Nephron progenitor cell (in vitro differentiated cells): ENCODE measurements at regions not wholly inside any gene's neighbourhood (a gene's known extent, or its start where the extent isn't known, plus 50 kb on each side); places are given as distances from the start of the nearest gene placed in this dataset.
A peak's percentile ranks its signal among the peaks of the same experiment; 100 is the strongest.

ENCODE experiments used
- DNase-seq: peaks from one replicate; pipeline ENCODE4 v3.0.0; 2021
- H3K27ac Mint-ChIP-seq: 2 replicates; pipeline ENCODE4 v1.8.0; 2021; ENCODE audit warnings: mild to moderate bottlenecking, moderate library complexity, mixed read lengths
- H3K27me3 Mint-ChIP-seq: 2 replicates; pipeline ENCODE4 v1.8.0; 2021; ENCODE audit warnings: mild to moderate bottlenecking, low read depth, mixed read lengths; ENCODE audit not compliant: poor library complexity
- H3K36me3 Mint-ChIP-seq: 2 replicates; pipeline ENCODE4 v1.8.0; 2021; ENCODE audit warnings: low read depth, mixed read lengths
- H3K4me1 Mint-ChIP-seq: 2 replicates; pipeline ENCODE4 v1.8.0; 2021; ENCODE audit warnings: mixed read lengths
- H3K4me3 Mint-ChIP-seq: 2 replicates; pipeline ENCODE4 v1.8.0; 2021; ENCODE audit warnings: mild to moderate bottlenecking, moderate library complexity, mixed read lengths
- H3K9me3 Mint-ChIP-seq: 2 replicates; pipeline ENCODE4 v1.8.0; 2021; ENCODE audit warnings: mild to moderate bottlenecking, moderate library complexity, mixed read lengths
- TF ChIP-seq, protein P1 (sequence below): fragments of 200-600 bp; sonication (generic); IDR thresholded peaks from 2 replicates; pipeline ENCODE4 v1.5.0; 2021; ENCODE audit warnings: antibody characterized with exemption

DNA sequence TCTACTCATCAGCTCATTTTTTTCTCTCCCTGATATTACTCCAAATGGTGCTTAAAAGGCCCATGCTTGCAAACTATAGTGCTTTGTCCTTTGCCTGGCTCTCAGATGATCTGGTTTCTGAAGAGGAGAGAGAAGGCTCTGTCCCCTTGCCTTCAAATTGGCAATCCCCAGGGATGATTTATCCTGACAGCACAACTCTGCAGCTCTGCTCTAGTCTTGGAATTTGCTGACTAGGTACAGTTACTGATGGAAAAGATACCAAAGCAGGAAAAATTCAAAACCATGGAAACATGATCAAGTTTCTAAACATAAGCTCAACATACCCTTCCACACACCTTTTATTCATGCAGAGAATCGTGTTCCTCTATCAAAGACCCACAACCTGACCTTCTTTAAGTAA lies 106.7 kb upstream of the CADPS start:
- no peaks in the 10 kb centered on the region for H3K36me3 Mint-ChIP-seq
- TF ChIP-seq, protein P1, sequence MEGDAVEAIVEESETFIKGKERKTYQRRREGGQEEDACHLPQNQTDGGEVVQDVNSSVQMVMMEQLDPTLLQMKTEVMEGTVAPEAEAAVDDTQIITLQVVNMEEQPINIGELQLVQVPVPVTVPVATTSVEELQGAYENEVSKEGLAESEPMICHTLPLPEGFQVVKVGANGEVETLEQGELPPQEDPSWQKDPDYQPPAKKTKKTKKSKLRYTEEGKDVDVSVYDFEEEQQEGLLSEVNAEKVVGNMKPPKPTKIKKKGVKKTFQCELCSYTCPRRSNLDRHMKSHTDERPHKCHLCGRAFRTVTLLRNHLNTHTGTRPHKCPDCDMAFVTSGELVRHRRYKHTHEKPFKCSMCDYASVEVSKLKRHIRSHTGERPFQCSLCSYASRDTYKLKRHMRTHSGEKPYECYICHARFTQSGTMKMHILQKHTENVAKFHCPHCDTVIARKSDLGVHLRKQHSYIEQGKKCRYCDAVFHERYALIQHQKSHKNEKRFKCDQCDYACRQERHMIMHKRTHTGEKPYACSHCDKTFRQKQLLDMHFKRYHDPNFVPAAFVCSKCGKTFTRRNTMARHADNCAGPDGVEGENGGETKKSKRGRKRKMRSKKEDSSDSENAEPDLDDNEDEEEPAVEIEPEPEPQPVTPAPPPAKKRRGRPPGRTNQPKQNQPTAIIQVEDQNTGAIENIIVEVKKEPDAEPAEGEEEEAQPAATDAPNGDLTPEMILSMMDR, result no peak
- H3K27ac Mint-ChIP-seq, result no peak overlapping the region
- no peaks in the 10 kb centered on the region for H3K9me3 Mint-ChIP-seq
- no peaks in the 10 kb centered on the region for H3K27me3 Mint-ChIP-seq
- H3K4me3 Mint-ChIP-seq, result no peak overlapping the region
- DNase-seq, result no peak
- H3K4me1 Mint-ChIP-seq, result peaks cover 18% of the 10 kb centered on the region

DNA sequence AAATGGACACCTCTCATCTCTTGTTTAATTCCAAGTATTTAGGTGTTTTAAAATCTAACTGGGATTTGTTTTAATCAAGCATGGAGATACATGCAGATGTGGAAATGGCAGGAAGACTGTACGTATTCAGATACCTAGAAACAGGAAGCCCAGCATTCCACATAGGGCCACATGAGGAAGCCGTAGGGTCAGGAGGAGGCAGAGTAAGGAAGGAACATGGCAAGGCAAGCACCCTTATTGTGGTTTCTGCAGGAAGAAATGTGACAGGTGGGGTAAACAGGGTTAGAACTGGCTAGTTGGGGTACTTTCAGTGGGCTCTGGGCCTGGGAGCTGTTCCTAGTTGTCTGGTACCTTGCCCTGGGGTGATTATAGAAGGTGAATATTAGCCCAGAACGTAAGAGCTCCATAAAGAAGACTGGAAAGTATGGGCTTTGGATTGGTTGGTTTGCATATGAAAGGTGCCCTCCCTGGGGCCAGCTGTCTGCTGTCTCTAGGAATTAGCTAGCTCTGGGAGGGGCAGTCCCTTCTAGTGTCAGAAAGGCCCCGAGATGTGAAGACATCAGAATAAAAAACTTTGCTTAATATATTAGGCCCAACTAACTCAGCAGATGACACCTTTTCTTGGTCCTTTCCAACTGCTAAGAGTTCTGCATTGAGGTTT lies 107.7 kb upstream of the CADPS start:
- H3K27me3 Mint-ChIP-seq, result no peaks in the 10 kb centered on the region
- H3K4me1 Mint-ChIP-seq, result peaks cover 18% of the 10 kb centered on the region
- no peaks in the 10 kb centered on the region for H3K36me3 Mint-ChIP-seq
- DNase-seq, result no peak
- TF ChIP-seq, protein P1, result no peak
- H3K27ac Mint-ChIP-seq, result no peak overlapping the region
- no peak overlapping the region for H3K4me3 Mint-ChIP-seq
- no peaks in the 10 kb centered on the region for H3K9me3 Mint-ChIP-seq

DNA sequence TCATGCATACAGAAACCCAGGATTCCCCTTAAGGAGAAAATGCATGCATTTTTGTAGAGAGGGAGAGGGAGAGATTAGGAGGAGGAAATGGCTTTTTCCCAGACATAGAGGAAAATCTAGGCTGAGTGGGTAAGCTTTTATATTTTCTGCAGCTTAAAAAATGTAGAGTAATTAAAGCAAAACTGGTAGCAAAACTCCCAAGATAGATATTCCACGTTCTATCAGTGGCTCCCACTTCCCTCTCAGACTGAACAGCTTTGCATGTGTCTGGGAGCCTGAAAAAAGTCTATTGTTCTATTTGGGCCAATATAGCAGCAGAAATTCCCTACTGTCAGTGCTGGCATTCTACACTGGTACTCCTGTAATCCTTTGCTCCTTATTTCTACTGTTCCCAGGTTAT lies 110.8 kb upstream of the CADPS start:
- no peaks in the 10 kb centered on the region for H3K27me3 Mint-ChIP-seq
- no peak overlapping the region for H3K4me3 Mint-ChIP-seq
- peaks cover 32% of the 10 kb centered on the region for H3K4me1 Mint-ChIP-seq
- no peak for DNase-seq
- TF ChIP-seq, protein P1, result no peak
- no peak overlapping the region for H3K27ac Mint-ChIP-seq
- no peaks in the 10 kb centered on the region for H3K36me3 Mint-ChIP-seq
- H3K9me3 Mint-ChIP-seq, result no peaks in the 10 kb centered on the region

DNA sequence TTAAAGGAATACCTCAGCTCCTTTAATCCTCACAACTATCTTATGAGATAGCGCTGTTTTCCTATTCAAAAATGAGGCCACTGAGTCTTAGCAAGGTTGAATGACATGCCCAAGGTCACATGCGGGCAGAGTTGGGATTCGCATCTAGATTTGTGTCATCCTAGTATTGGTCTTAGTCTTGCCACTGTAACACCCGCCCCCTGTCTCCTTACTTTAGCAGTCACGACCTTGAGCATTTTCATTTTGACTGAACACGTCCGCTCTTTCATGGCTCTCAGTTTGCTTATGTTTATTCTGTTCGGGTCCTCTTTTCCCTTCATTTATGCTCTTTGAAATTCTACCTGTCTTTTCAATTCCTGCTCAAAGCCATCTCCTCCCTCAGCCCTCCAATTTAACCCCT lies 112.5 kb upstream of the CADPS start:
- Mint-ChIP-seq H3K4me1 (peaks cover 16% of the 10 kb centered on the region), H3K36me3 (no peaks in the 10 kb centered on the region), H3K9me3 (no peaks in the 10 kb centered on the region), H3K27ac (no peak overlapping the region), H3K4me3 (no peak overlapping the region), H3K27me3 (no peaks in the 10 kb centered on the region)
- TF ChIP-seq, protein P1, result no peak
- no peak for DNase-seq

DNA sequence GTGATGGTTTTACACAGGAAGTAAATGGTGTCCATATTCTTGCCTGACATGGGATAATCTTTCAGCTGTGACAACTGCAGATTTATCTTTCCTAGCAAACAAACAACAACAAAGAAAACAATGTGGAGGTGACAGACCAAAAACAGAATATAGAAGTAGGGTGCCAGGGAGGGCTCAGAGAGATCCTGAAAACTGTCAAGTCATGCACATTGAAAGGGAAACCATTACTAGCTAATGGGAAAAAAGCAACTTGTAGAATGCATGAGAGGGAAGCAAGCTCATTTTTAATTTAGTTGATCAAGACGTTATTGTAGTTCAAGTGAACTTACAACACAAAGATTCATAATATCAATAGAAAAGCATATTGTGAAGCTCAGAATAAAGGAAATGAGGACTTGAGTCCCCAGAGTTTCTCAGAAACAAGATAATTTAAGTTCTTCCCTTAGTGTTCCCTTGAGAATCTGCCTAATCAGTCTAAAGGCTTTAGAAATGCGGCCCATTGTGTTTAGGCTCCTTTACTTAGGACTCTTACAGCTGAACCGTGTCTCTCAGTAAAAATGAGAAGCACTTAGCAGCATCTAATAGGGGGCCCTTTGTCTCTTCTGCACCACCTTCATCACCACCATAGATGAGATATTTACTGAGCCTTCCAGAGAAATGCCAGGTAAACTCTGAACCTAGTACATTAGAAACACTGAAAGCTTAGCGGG lies 115.6 kb upstream of the CADPS start:
- no peaks in the 10 kb centered on the region for H3K9me3 Mint-ChIP-seq
- H3K27ac Mint-ChIP-seq, result peak overlapping the region; percentile 16
- no peak overlapping the region for H3K4me3 Mint-ChIP-seq
- TF ChIP-seq, protein P1, result no peak
- H3K27me3 Mint-ChIP-seq, result no peaks in the 10 kb centered on the region
- H3K36me3 Mint-ChIP-seq, result no peaks in the 10 kb centered on the region
- no peak for DNase-seq
- peaks cover 14% of the 10 kb centered on the region for H3K4me1 Mint-ChIP-seq

DNA sequence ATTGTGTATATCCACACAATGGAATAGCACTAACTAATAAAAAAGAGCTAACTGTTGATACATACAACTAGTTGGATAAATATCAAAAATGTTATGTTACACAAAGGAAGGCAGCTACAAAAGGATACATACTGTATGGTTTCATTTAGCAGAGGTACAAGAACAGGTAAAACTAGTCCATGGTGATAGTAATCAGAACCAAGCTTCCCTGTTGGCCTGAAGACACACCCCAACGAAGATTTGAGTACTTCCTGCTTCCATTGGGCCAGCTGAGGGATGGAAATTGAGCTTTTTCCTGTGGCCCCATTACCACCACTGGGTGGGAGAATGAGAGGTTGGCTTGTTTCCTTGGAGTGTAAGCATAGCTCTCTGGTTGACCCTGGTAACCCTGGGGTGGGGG lies 117.3 kb upstream of the CADPS start:
- Mint-ChIP-seq H3K4me1 (peaks cover 14% of the 10 kb centered on the region), H3K36me3 (no peaks in the 10 kb centered on the region), H3K4me3 (no peak overlapping the region), H3K27ac (no peak overlapping the region), H3K9me3 (no peaks in the 10 kb centered on the region), H3K27me3 (no peaks in the 10 kb centered on the region)
- TF ChIP-seq, protein P1, result no peak
- no peak for DNase-seq
